Activated CD4-positive, alpha-beta T cell treated with anti-CD3 and anti-CD28 coated beads, Interleukin-2, amount 10 ng/mL, durations not matched to agents 24 days and 14 days (primary cell): ENCODE measurements at regions not wholly inside any gene's neighbourhood (a gene's known extent, or its start where the extent isn't known, plus 50 kb on each side); places are given as distances from the start of the nearest gene placed in this dataset.
"Not testable (repeated sequence)": the region's sequence is repeated elsewhere in the genome, so short reads cannot be mapped to it uniquely, and the experiment has no call there.

Source experiments
- DNase-seq: peaks from one replicate; pipeline ENCODE4 v3.0.0; 2022
- H3K27ac Mint-ChIP-seq: one replicate; pipeline ENCODE4 v1.8.0; 2022; ENCODE audit warnings: mild to moderate bottlenecking, mixed read lengths
- H3K27me3 Mint-ChIP-seq: one replicate; pipeline ENCODE4 v1.8.0; 2022; ENCODE audit warnings: mixed read lengths
- H3K36me3 Mint-ChIP-seq: one replicate; pipeline ENCODE4 v1.8.0; 2022; ENCODE audit warnings: low read depth, mild to moderate bottlenecking, mixed read lengths
- H3K4me1 Mint-ChIP-seq: one replicate; pipeline ENCODE4 v1.8.0; 2021; ENCODE audit warnings: mixed read lengths
- H3K4me3 Mint-ChIP-seq: one replicate; pipeline ENCODE4 v1.8.0; 2022; ENCODE audit warnings: mild to moderate bottlenecking, moderate library complexity, mixed read lengths
- H3K9me3 Mint-ChIP-seq: one replicate; pipeline ENCODE4 v1.8.0; 2021; ENCODE audit warnings: mixed read lengths
- intact Hi-C: fragments of 100-400 bp; cut with micrococcal nuclease; formaldehyde crosslinking; loops from one replicate; pipeline ENCODE4 v1.15.1; 2023

GRCh38 chr17:72370819-72371218 is 250.0 kb downstream of the SOX9 start:
- Mint-ChIP-seq H3K27me3 (no peaks in the 10 kb centered on the region), H3K36me3 (no peaks in the 10 kb centered on the region), H3K27ac (no peak overlapping the region), H3K4me1 (no peaks in the 10 kb centered on the region), H3K9me3 (no peaks in the 10 kb centered on the region), H3K4me3 (no peak overlapping the region)
- intact Hi-C loops = no loop called here
- DNase-seq = no peak

GRCh38 chr17:72372185-72372584 is 251.4 kb downstream of the SOX9 start:
- Mint-ChIP-seq H3K9me3 (no peaks in the 10 kb centered on the region), H3K27ac (no peak overlapping the region), H3K4me1 (no peaks in the 10 kb centered on the region), H3K4me3 (no peak overlapping the region), H3K36me3 (no peaks in the 10 kb centered on the region), H3K27me3 (no peaks in the 10 kb centered on the region)
- no peak for DNase-seq
- intact Hi-C loops = no loop called here

- Mint-ChIP-seq H3K27ac (no peak overlapping the region), H3K4me3 (no peak overlapping the region), H3K36me3 (no peaks in the 10 kb centered on the region), H3K9me3 (no peaks in the 10 kb centered on the region), H3K27me3 (no peaks in the 10 kb centered on the region), H3K4me1 (no peaks in the 10 kb centered on the region)
- DNase-seq = no peak
- intact Hi-C loops = no loop called here
These were observed 253.3 kb downstream of the SOX9 start for GRCh38 chr17:72373910-72374741.

- H3K36me3 Mint-ChIP-seq = no peaks in the 10 kb centered on the region
- no peak overlapping the region for H3K4me3 Mint-ChIP-seq
- intact Hi-C loops = no loop called here
- H3K4me1 Mint-ChIP-seq = no peaks in the 10 kb centered on the region
- no peak for DNase-seq
- H3K27me3 Mint-ChIP-seq = no peaks in the 10 kb centered on the region
- no peak overlapping the region for H3K27ac Mint-ChIP-seq
- no peaks in the 10 kb centered on the region for H3K9me3 Mint-ChIP-seq
These were observed 255.9 kb downstream of the SOX9 start for GRCh38 chr17:72376526-72377345.

- H3K9me3 Mint-ChIP-seq = no peaks in the 10 kb centered on the region
- no peaks in the 10 kb centered on the region for H3K27me3 Mint-ChIP-seq
- no peaks in the 10 kb centered on the region for H3K4me1 Mint-ChIP-seq
- no peak overlapping the region for H3K4me3 Mint-ChIP-seq
- no peaks in the 10 kb centered on the region for H3K36me3 Mint-ChIP-seq
- intact Hi-C loops = no loop called here
- H3K27ac Mint-ChIP-seq = no peak overlapping the region
- no peak for DNase-seq
These were observed 257.9 kb downstream of the SOX9 start for GRCh38 chr17:72378414-72379390.

- H3K36me3 Mint-ChIP-seq = no peaks in the 10 kb centered on the region
These were observed 258.7 kb downstream of the SOX9 start for GRCh38 chr17:72379516-72379915.

GRCh38 chr17:72380120-72380519 is 259.3 kb downstream of the SOX9 start:
- no peaks in the 10 kb centered on the region for H3K36me3 Mint-ChIP-seq
- no peak overlapping the region for H3K27ac Mint-ChIP-seq
- no peak for DNase-seq
- H3K4me1 Mint-ChIP-seq = no peaks in the 10 kb centered on the region
- no peak overlapping the region for H3K4me3 Mint-ChIP-seq
- H3K9me3 Mint-ChIP-seq = no peaks in the 10 kb centered on the region
- intact Hi-C loops = no loop called here
- H3K27me3 Mint-ChIP-seq = no peaks in the 10 kb centered on the region

More at GRCh38 chr17:72379516-72379915, 258.7 kb downstream of the SOX9 start:
- DNase-seq = no peak
- H3K27me3 Mint-ChIP-seq = no peaks in the 10 kb centered on the region
- H3K9me3 Mint-ChIP-seq = no peaks in the 10 kb centered on the region
- no peaks in the 10 kb centered on the region for H3K4me1 Mint-ChIP-seq
- intact Hi-C loops = no loop called here
- no peak overlapping the region for H3K4me3 Mint-ChIP-seq
- H3K27ac Mint-ChIP-seq = no peak overlapping the region

GRCh38 chr17:72380737-72381136 is 259.9 kb downstream of the SOX9 start:
- intact Hi-C loops = no loop called here
- H3K4me1 Mint-ChIP-seq = no peaks in the 10 kb centered on the region
- no peak overlapping the region for H3K4me3 Mint-ChIP-seq
- no peaks in the 10 kb centered on the region for H3K9me3 Mint-ChIP-seq
- H3K36me3 Mint-ChIP-seq = no peaks in the 10 kb centered on the region
- DNase-seq = no peak
- no peaks in the 10 kb centered on the region for H3K27me3 Mint-ChIP-seq
- no peak overlapping the region for H3K27ac Mint-ChIP-seq

- Mint-ChIP-seq H3K4me3 (no peak overlapping the region), H3K27me3 (no peaks in the 10 kb centered on the region), H3K9me3 (no peaks in the 10 kb centered on the region), H3K4me1 (no peaks in the 10 kb centered on the region), H3K27ac (no peak overlapping the region), H3K36me3 (no peaks in the 10 kb centered on the region)
- intact Hi-C loops = no loop called here
- DNase-seq = no peak
These were observed 261.0 kb downstream of the SOX9 start for GRCh38 chr17:72381597-72382397.

- no peak overlapping the region for H3K4me3 Mint-ChIP-seq
- no peaks in the 10 kb centered on the region for H3K9me3 Mint-ChIP-seq
- intact Hi-C loops = no loop called here
- H3K27me3 Mint-ChIP-seq = no peaks in the 10 kb centered on the region
- H3K36me3 Mint-ChIP-seq = no peaks in the 10 kb centered on the region
- DNase-seq = no peak
- H3K27ac Mint-ChIP-seq = no peak overlapping the region
- H3K4me1 Mint-ChIP-seq = no peaks in the 10 kb centered on the region
These were observed 262.3 kb downstream of the SOX9 start for GRCh38 chr17:72382971-72383722.

- intact Hi-C loops = no loop called here
- Mint-ChIP-seq H3K27ac (no peak overlapping the region), H3K4me1 (no peaks in the 10 kb centered on the region), H3K4me3 (no peak overlapping the region), H3K9me3 (no peaks in the 10 kb centered on the region), H3K36me3 (no peaks in the 10 kb centered on the region), H3K27me3 (no peaks in the 10 kb centered on the region)
- DNase-seq = no peak
These were observed 264.7 kb downstream of the SOX9 start for GRCh38 chr17:72385475-72385874.

GRCh38 chr17:72386173-72386572 is 265.4 kb downstream of the SOX9 start:
- H3K27ac Mint-ChIP-seq, H3K4me1 Mint-ChIP-seq, H3K9me3 Mint-ChIP-seq, H3K27me3 Mint-ChIP-seq, H3K36me3 Mint-ChIP-seq, DNase-seq, intact Hi-C loops, H3K4me3 Mint-ChIP-seq: not testable (repeated sequence)
